ENCODE measurements at regions not wholly inside any gene's neighbourhood (a gene's known extent, or its start where the extent isn't known, plus 50 kb on each side); places are given as distances from the start of the nearest gene placed in this dataset.

DNA sequence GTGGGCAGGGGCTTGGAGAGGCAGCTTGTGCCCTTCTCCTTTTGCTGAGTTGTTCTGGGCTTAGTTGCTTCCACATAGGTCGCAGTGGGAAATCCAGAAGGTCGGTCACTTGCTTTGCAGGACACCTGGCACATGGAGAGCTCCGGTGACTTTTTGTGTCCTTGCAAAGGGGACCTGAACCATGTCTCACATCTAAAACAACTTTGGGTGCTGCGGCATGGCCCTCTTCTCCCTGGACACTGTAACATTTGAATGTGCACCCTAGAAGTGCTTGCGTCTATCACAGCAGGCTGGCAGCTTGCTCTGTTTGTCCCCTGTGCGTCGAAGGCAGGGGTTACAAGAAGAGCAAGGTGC is 189.9 kb upstream of the TWIST2 start:
- no peaks in the 10 kb centered on the region for H3K36me3 ChIP-seq (ENCODE audit: control insufficient read depth in 2 of 2, insufficient read depth in 2 of 2, low read length in 2 of 2)
- no peak overlapping the region for H3K9ac ChIP-seq (ENCODE audit: low read length in 2 of 2)
- peaks cover 25% of the 10 kb centered on the region for H3K4me1 ChIP-seq (ENCODE audit: control insufficient read depth, insufficient read depth, low read length)
- no peak overlapping the region for H3K27ac ChIP-seq (ENCODE audit: low read length)
- no peaks in the 10 kb centered on the region for H3K27me3 ChIP-seq (ENCODE audit: control insufficient read depth in 1 of 2, insufficient read depth in 2 of 2, low read length in 2 of 2)
- H3K4me3 ChIP-seq (ENCODE audit: low read length in 2 of 2), result no peak overlapping the region
- H3K9me3 ChIP-seq (ENCODE audit: control insufficient read depth in 2 of 2, low read length in 2 of 2), result no peaks in the 10 kb centered on the region

DNA sequence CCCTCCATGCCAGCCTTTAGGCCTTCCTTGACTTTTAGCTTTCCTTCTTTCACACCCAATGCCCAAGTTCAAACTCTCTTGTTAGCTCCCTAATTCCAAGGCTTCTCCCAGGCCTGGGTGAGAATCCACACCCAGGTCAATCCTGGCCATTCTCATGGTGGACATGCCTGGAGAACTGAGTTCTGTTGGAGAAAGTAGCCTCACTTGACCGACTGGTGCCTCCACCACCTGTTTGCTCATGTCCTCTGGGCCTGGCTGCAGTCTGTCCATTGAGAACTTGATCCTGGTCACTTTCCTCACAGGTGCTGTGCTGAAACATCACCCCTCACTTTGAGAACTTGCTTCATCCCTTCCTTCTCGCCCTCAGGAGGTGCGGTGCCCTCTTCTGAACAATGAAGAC is 189.1 kb upstream of the TWIST2 start:
- Histone ChIP-seq H3K9ac (ENCODE audit: low read length in 2 of 2) (no peak overlapping the region), H3K27ac (ENCODE audit: low read length) (no peak overlapping the region), H3K27me3 (ENCODE audit: control insufficient read depth in 1 of 2, insufficient read depth in 2 of 2, low read length in 2 of 2) (no peaks in the 10 kb centered on the region), H3K9me3 (ENCODE audit: control insufficient read depth in 2 of 2, low read length in 2 of 2) (no peaks in the 10 kb centered on the region), H3K4me3 (ENCODE audit: low read length in 2 of 2) (no peak overlapping the region), H3K36me3 (ENCODE audit: control insufficient read depth in 2 of 2, insufficient read depth in 2 of 2, low read length in 2 of 2) (no peaks in the 10 kb centered on the region), H3K4me1 (ENCODE audit: control insufficient read depth, insufficient read depth, low read length) (peaks cover 25% of the 10 kb centered on the region)

DNA sequence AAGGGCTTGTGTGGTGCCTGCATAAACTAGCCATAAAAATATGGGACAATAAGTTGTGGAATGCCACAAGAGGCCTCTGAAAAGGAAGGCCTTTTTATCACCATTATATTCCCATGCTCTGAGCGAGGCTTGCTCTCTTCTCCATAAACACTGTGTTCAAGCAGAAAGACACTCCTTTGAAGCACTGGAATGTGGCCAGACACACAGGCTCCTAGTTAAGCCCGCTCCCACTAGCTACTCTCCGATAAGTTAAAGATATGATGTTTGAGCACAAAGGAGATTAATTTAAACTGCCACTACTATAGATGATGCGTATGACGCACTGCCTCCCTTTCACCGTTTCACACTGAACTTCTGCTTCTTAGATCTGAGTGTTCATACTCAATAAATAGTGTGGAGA is 188.7 kb upstream of the TWIST2 start:
- H3K4me3 ChIP-seq (ENCODE audit: low read length in 2 of 2), result no peak overlapping the region
- H3K9me3 ChIP-seq (ENCODE audit: control insufficient read depth in 2 of 2, low read length in 2 of 2), result no peaks in the 10 kb centered on the region
- no peaks in the 10 kb centered on the region for H3K36me3 ChIP-seq (ENCODE audit: control insufficient read depth in 2 of 2, insufficient read depth in 2 of 2, low read length in 2 of 2)
- peaks cover 25% of the 10 kb centered on the region for H3K4me1 ChIP-seq (ENCODE audit: control insufficient read depth, insufficient read depth, low read length)
- no peak overlapping the region for H3K27ac ChIP-seq (ENCODE audit: low read length)
- H3K27me3 ChIP-seq (ENCODE audit: control insufficient read depth in 1 of 2, insufficient read depth in 2 of 2, low read length in 2 of 2), result no peaks in the 10 kb centered on the region
- no peak overlapping the region for H3K9ac ChIP-seq (ENCODE audit: low read length in 2 of 2)

DNA sequence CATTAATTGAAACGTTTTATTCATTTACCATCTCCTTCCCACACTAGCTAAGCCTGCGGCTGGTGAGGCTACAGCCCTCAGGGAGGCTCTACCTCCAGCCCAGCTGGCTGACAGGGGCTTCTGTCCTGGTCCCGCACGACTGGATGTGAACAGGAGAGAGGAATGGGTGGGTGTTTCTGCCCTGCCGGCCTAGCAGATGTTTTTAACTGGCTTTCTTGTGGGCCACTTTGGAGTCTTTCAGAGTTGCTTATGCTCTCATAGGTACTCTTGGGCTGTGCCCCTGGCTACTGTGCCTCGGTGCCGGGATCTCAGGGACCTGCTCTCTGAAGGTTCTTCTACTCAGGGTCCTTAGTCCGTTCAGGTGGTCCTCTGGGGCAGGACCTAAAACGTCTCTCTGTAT is 184.3 kb upstream of the TWIST2 start:
- Histone ChIP-seq H3K9me3 (ENCODE audit: control insufficient read depth in 2 of 2, low read length in 2 of 2) (no peaks in the 10 kb centered on the region), H3K36me3 (ENCODE audit: control insufficient read depth in 2 of 2, insufficient read depth in 2 of 2, low read length in 2 of 2) (no peaks in the 10 kb centered on the region), H3K27ac (ENCODE audit: low read length) (no peak overlapping the region), H3K9ac (ENCODE audit: low read length in 2 of 2) (no peak overlapping the region), H3K4me1 (ENCODE audit: control insufficient read depth, insufficient read depth, low read length) (no peaks in the 10 kb centered on the region), H3K4me3 (ENCODE audit: low read length in 2 of 2) (no peak overlapping the region), H3K27me3 (ENCODE audit: control insufficient read depth in 1 of 2, insufficient read depth in 2 of 2, low read length in 2 of 2) (no peaks in the 10 kb centered on the region)

DNA sequence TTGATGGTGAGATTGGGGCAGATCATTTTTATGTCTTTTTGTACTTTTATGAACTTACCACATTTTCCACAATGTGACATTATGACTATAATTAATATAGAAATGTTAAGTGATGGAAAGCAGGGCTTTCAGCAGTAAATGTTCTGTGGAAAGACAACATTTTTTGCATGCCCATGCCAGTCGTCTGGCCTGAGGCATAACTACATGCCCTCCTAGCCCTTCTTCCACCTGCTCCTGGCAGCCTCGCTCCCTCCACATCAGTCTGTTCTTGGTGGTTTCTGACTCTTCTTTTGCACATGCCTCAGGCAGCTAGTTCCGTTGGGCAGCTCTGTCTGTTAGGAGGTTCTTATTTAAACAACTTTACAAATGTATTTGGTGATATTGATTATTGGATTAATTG is 182.0 kb upstream of the TWIST2 start:
- Histone ChIP-seq H3K36me3 (ENCODE audit: control insufficient read depth in 2 of 2, insufficient read depth in 2 of 2, low read length in 2 of 2) (no peaks in the 10 kb centered on the region), H3K4me3 (ENCODE audit: low read length in 2 of 2) (no peak overlapping the region), H3K4me1 (ENCODE audit: control insufficient read depth, insufficient read depth, low read length) (no peaks in the 10 kb centered on the region), H3K9ac (ENCODE audit: low read length in 2 of 2) (no peak overlapping the region), H3K27ac (ENCODE audit: low read length) (no peak overlapping the region), H3K27me3 (ENCODE audit: control insufficient read depth in 1 of 2, insufficient read depth in 2 of 2, low read length in 2 of 2) (no peaks in the 10 kb centered on the region), H3K9me3 (ENCODE audit: control insufficient read depth in 2 of 2, low read length in 2 of 2) (peaks cover 0 to 5% of the 10 kb centered on the region in 2 donors)

DNA sequence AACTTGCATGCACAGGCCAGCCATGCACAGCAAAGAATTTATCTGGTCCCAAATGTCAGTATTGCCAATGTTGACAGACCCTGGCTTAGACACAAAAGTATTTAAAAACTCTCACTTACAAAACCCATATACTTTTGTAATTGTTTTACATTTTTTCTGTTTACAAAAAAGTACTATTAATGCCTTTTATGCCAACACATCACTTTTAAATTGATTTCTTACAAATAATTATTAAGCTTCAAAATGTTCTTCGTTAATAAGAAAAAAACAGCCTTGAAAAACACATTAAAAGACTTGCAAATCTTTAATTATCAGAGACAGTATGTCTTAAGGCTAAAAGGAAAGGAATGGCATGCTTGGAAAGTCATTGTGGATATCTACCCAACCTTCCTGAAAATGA is 181.3 kb upstream of the TWIST2 start:
- Histone ChIP-seq H3K27ac (ENCODE audit: low read length) (no peak overlapping the region), H3K4me3 (ENCODE audit: low read length in 2 of 2) (no peak overlapping the region), H3K36me3 (ENCODE audit: control insufficient read depth in 2 of 2, insufficient read depth in 2 of 2, low read length in 2 of 2) (no peaks in the 10 kb centered on the region)

DNA sequence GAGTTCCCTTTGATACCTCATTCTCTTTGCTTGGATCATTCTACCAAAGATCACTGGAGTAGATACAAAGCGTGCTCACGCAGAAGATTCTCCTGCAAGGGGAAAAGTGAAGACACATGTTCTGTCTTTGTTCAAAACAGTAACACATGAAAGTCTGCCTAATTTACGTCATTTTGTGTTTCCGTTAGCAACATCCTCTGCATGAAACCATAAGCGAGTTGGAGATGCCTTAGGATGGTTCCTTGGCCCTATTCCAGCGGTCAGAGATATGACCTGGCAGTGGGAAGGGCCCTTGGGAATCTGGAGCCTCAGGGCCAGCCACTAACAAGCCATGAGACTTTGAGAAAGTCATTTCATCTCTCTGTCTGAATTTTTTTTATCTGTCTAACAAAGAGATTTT is 180.9 kb upstream of the TWIST2 start:
- Histone ChIP-seq H3K9ac (ENCODE audit: low read length in 2 of 2) (no peak overlapping the region), H3K9me3 (ENCODE audit: control insufficient read depth in 2 of 2, low read length in 2 of 2) (peaks cover 0 to 5% of the 10 kb centered on the region in 2 donors), H3K4me1 (ENCODE audit: control insufficient read depth, insufficient read depth, low read length) (no peaks in the 10 kb centered on the region), H3K4me3 (ENCODE audit: low read length in 2 of 2) (no peak overlapping the region), H3K27ac (ENCODE audit: low read length) (no peak overlapping the region), H3K36me3 (ENCODE audit: control insufficient read depth in 2 of 2, insufficient read depth in 2 of 2, low read length in 2 of 2) (no peaks in the 10 kb centered on the region), H3K27me3 (ENCODE audit: control insufficient read depth in 1 of 2, insufficient read depth in 2 of 2, low read length in 2 of 2) (no peaks in the 10 kb centered on the region)

More for the DNA sequence above, 181.3 kb upstream of the TWIST2 start:
- H3K9ac ChIP-seq (ENCODE audit: low read length in 2 of 2), result no peak overlapping the region
- no peaks in the 10 kb centered on the region for H3K4me1 ChIP-seq (ENCODE audit: control insufficient read depth, insufficient read depth, low read length)
- peaks cover 0 to 5% of the 10 kb centered on the region in 2 donors for H3K9me3 ChIP-seq (ENCODE audit: control insufficient read depth in 2 of 2, low read length in 2 of 2)
- H3K27me3 ChIP-seq (ENCODE audit: control insufficient read depth in 1 of 2, insufficient read depth in 2 of 2, low read length in 2 of 2), result no peaks in the 10 kb centered on the region

DNA sequence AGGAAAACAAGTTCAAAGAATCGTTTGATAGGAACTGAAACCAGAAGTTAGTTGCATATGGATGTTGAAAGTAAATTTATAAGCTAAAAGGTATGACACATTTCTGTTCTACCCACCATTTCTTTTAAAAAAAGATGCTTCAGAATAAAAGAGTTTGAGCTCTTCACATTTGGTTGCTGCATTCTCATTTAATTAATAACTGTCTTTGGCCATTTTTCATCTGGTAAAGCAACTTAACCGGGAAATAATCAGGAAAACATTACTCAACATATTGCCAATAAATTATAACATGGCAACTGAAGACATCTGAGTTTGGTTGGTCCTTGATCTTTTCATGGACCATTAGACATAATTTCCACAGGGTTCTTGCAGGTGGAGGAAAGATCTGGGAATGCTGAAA is 180.2 kb upstream of the TWIST2 start:
- Histone ChIP-seq H3K27ac (ENCODE audit: low read length) (no peak overlapping the region), H3K9ac (ENCODE audit: low read length in 2 of 2) (no peak overlapping the region), H3K27me3 (ENCODE audit: control insufficient read depth in 1 of 2, insufficient read depth in 2 of 2, low read length in 2 of 2) (no peaks in the 10 kb centered on the region), H3K4me1 (ENCODE audit: control insufficient read depth, insufficient read depth, low read length) (no peaks in the 10 kb centered on the region), H3K4me3 (ENCODE audit: low read length in 2 of 2) (no peak overlapping the region), H3K36me3 (ENCODE audit: control insufficient read depth in 2 of 2, insufficient read depth in 2 of 2, low read length in 2 of 2) (no peaks in the 10 kb centered on the region), H3K9me3 (ENCODE audit: control insufficient read depth in 2 of 2, low read length in 2 of 2) (peaks cover 0 to 5% of the 10 kb centered on the region in 2 donors)

DNA sequence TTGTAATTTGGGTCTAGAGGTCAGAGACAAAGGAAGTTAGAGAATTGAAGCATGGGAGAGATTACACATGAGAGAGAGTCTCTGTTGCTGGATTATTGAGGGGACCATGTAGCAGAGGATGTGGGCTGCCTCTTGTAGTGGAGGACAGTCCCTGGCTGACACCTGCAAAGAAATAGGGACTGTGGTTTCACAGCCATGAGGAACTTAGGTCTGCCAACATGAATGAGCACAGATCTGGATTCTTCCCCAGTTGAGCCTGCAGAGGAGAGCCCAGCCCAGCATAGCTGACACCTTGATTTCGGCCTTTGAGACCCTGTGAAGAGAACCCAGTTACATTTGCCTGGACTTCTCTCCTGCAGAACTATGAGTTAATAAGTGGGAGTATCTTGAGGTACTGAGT is 179.5 kb upstream of the TWIST2 start:
- H3K9me3 ChIP-seq (ENCODE audit: control insufficient read depth in 2 of 2, low read length in 2 of 2), result peaks cover 0 to 5% of the 10 kb centered on the region in 2 donors
- no peak overlapping the region for H3K27ac ChIP-seq (ENCODE audit: low read length)
- H3K9ac ChIP-seq (ENCODE audit: low read length in 2 of 2), result no peak overlapping the region
- H3K4me3 ChIP-seq (ENCODE audit: low read length in 2 of 2), result no peak overlapping the region
- no peaks in the 10 kb centered on the region for H3K36me3 ChIP-seq (ENCODE audit: control insufficient read depth in 2 of 2, insufficient read depth in 2 of 2, low read length in 2 of 2)
- H3K4me1 ChIP-seq (ENCODE audit: control insufficient read depth, insufficient read depth, low read length), result no peaks in the 10 kb centered on the region
- no peaks in the 10 kb centered on the region for H3K27me3 ChIP-seq (ENCODE audit: control insufficient read depth in 1 of 2, insufficient read depth in 2 of 2, low read length in 2 of 2)

DNA sequence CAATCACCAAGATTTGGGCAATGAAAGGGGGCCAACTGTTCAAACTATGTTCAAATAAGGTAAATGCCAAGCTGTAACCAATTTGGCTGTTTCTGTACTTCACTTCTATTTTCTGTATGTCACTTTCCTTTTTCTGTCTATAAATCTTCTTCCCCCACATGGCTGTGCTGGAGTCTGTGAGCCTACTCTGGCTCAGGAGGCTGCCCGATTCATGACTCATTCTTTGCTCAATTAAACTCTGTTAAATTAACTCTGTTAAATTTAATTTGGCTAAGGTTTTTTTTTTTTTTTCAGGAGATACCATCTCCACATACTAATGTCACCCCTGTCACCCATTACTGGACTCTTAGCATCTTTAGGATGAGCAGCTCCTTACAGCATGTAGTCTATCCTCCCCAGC is 178.8 kb upstream of the TWIST2 start:
- peaks cover 0 to 5% of the 10 kb centered on the region in 2 donors for H3K9me3 ChIP-seq (ENCODE audit: control insufficient read depth in 2 of 2, low read length in 2 of 2)
- H3K27ac ChIP-seq (ENCODE audit: low read length), result no peak overlapping the region
- no peak overlapping the region for H3K9ac ChIP-seq (ENCODE audit: low read length in 2 of 2)
- no peaks in the 10 kb centered on the region for H3K4me1 ChIP-seq (ENCODE audit: control insufficient read depth, insufficient read depth, low read length)
- H3K27me3 ChIP-seq (ENCODE audit: control insufficient read depth in 1 of 2, insufficient read depth in 2 of 2, low read length in 2 of 2), result no peaks in the 10 kb centered on the region
- H3K4me3 ChIP-seq (ENCODE audit: low read length in 2 of 2), result no peak overlapping the region
- no peaks in the 10 kb centered on the region for H3K36me3 ChIP-seq (ENCODE audit: control insufficient read depth in 2 of 2, insufficient read depth in 2 of 2, low read length in 2 of 2)

DNA sequence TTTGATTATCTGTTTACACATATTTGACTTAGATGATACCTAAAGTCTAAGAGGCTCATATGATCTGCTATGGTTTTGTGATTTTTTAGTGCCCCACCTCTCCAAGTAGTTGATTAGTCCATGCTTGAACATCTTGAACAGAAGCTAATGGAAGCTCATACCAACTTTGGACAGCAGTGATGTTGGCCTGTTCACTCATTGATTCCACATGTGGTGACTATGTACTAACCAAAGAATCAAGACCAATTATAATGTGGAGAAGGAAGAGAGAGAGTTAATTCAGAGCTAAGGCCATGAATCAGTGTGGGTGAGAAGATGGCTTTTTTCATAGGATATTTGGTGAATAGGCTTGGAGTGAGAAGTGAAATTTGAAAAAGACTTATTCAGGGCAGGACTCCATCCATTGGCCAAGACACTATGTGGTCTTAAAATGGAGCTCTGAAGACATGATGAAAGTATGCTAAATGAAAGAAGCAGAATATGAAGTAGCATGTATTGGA is 178.3 kb upstream of the TWIST2 start:
- H3K27me3 ChIP-seq (ENCODE audit: control insufficient read depth in 1 of 2, insufficient read depth in 2 of 2, low read length in 2 of 2), result no peaks in the 10 kb centered on the region
- H3K9ac ChIP-seq (ENCODE audit: low read length in 2 of 2), result no peak overlapping the region
- no peak overlapping the region for H3K27ac ChIP-seq (ENCODE audit: low read length)
- peaks cover 0 to 5% of the 10 kb centered on the region in 2 donors for H3K9me3 ChIP-seq (ENCODE audit: control insufficient read depth in 2 of 2, low read length in 2 of 2)
- no peaks in the 10 kb centered on the region for H3K36me3 ChIP-seq (ENCODE audit: control insufficient read depth in 2 of 2, insufficient read depth in 2 of 2, low read length in 2 of 2)
- no peak overlapping the region for H3K4me3 ChIP-seq (ENCODE audit: low read length in 2 of 2)
- no peaks in the 10 kb centered on the region for H3K4me1 ChIP-seq (ENCODE audit: control insufficient read depth, insufficient read depth, low read length)
